Fibroblast of skin of abdomen (primary cell): ENCODE measurements at regions not wholly inside any gene's neighbourhood (a gene's known extent, or its start where the extent isn't known, plus 50 kb on each side); places are given as distances from the start of the nearest gene placed in this dataset.

Experiments used
- DNase-seq: peaks from one replicate; pipeline ENCODE4 v3.0.0-alpha.2; 2013

- no peak for DNase-seq
Measured at GRCh38 chr3:59644479-59645402, 594.9 kb upstream of the CFAP20DC start.

GRCh38 chr3:59641169-59641899 lies 591.5 kb upstream of the CFAP20DC start:
- DNase-seq: peak; percentile 44

GRCh38 chr3:59632760-59633573 lies 583.1 kb upstream of the CFAP20DC start:
- DNase-seq: peak; percentile 18

- DNase-seq: no peak
Measured at GRCh38 chr3:59631482-59631881, 581.7 kb upstream of the CFAP20DC start.

- DNase-seq: no peak
Measured at GRCh38 chr3:59621037-59621436, 571.2 kb upstream of the CFAP20DC start.

- DNase-seq: no peak
Measured at GRCh38 chr3:59620325-59620724, 570.5 kb upstream of the CFAP20DC start.

GRCh38 chr3:59612444-59612715 lies 562.6 kb upstream of the CFAP20DC start:
- DNase-seq: no peak

- DNase-seq: no peak
Measured at GRCh38 chr3:59611649-59612443, 562.0 kb upstream of the CFAP20DC start.

GRCh38 chr3:59609657-59610348 lies 560.0 kb upstream of the CFAP20DC start:
- peak; percentile 3 for DNase-seq

- DNase-seq: no peak
Measured at GRCh38 chr3:59608356-59608755, 558.5 kb upstream of the CFAP20DC start.

GRCh38 chr3:59607656-59608055 lies 557.8 kb upstream of the CFAP20DC start:
- no peak for DNase-seq

- DNase-seq: no peak
Measured at GRCh38 chr3:59606638-59607266, 556.9 kb upstream of the CFAP20DC start.

- DNase-seq: no peak
Measured at GRCh38 chr3:59605944-59606534, 556.2 kb upstream of the CFAP20DC start.

GRCh38 chr3:59605318-59605717 lies 555.5 kb upstream of the CFAP20DC start:
- DNase-seq: no peak

GRCh38 chr3:59601486-59601885 lies 551.7 kb upstream of the CFAP20DC start:
- no peak for DNase-seq

GRCh38 chr3:59600631-59601030 lies 550.8 kb upstream of the CFAP20DC start:
- no peak for DNase-seq

- no peak for DNase-seq
Measured at GRCh38 chr3:59596741-59597140, 546.9 kb upstream of the CFAP20DC start.

- DNase-seq: no peak
Measured at GRCh38 chr3:59595830-59596229, 546.0 kb upstream of the CFAP20DC start.

GRCh38 chr3:59593380-59593779 lies 543.6 kb upstream of the CFAP20DC start:
- DNase-seq: no peak

GRCh38 chr3:59580996-59581395 lies 531.2 kb upstream of the CFAP20DC start:
- no peak for DNase-seq

- DNase-seq: no peak
Measured at GRCh38 chr3:59580499-59580898, 530.7 kb upstream of the CFAP20DC start.
